Stomach (tissue), 4 donors: ENCODE measurements at regions not wholly inside any gene's neighbourhood (a gene's known extent, or its start where the extent isn't known, plus 50 kb on each side); places are given as distances from the start of the nearest gene placed in this dataset.

Source experiments
- EP300 ChIP-seq: sonication (generic); formaldehyde crosslinking; IDR thresholded peaks from one replicate; pipeline ENCODE4 v1.6.1; 2017; ENCODE audit warnings: antibody characterized with exemption
- POLR2A ChIP-seq, 4 donors: fragments of 450-650 bp; IDR thresholded peaks; one replicate each; pipeline ENCODE4 v1.6.1; 2016; ENCODE audit warnings: antibody characterized with exemption in 4 of 4, control low read depth in 2 of 4, mild to moderate bottlenecking in 1 of 4, moderate library complexity in 1 of 4
- POLR2AphosphoS5 ChIP-seq, 3 donors: sonication (generic); formaldehyde crosslinking; IDR thresholded peaks; one replicate each; pipeline ENCODE4 v1.6.1; 2016; ENCODE audit warnings: antibody characterized with exemption in 3 of 3

DNA sequence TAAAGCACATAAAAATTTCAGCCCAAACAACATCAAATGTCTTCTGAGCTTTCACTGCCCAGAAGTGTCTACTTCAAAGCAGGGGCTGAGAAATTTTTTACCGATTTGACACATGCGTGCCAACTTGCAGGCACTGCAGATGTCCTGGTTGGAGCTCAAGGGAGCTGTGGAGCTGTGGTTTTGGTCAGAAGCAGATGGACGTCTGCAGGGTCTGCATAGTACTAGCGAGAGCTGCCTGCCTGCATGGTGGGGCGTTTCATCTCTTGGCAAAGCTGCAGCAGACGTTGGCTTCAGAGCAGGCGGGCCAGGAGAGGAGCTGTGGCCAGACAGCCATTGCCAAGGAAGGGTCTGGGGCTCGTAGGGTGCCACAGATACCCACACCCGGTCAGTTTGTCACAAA, 296.7 kb downstream of the GLRX3 start:
- no peak for TF ChIP-seq POLR2AphosphoS5 (IDR thresholded peaks at IDR 0.05)
- no peak for TF ChIP-seq EP300
- TF ChIP-seq POLR2A (IDR thresholded peaks at IDR 0.05), result no peak
